ENCODE measurements at regions not wholly inside any gene's neighbourhood (a gene's known extent, or its start where the extent isn't known, plus 50 kb on each side); places are given as distances from the start of the nearest gene placed in this dataset.

GRCh38 chr9:107784235-107784958 lies 294.8 kb upstream of the KLF4 start:
- peak overlapping the region; percentile 19 for H3K4me3 Mint-ChIP-seq (ENCODE audit: unreplicated experiment)

GRCh38 chr9:107782789-107783188 lies 293.2 kb upstream of the KLF4 start:
- peaks cover 8% of the 10 kb centered on the region for H3K4me1 ChIP-seq
- Mint-ChIP-seq H3K9me3 (ENCODE audit: unreplicated experiment) (no peaks in the 10 kb centered on the region), H3K27ac (ENCODE audit: unreplicated experiment) (no peak overlapping the region), H3K4me3 (ENCODE audit: unreplicated experiment) (no peak overlapping the region), H3K4me1 (ENCODE audit: low read depth, unreplicated experiment) (peaks cover 6% of the 10 kb centered on the region), H3K27me3 (ENCODE audit: insufficient read depth, unreplicated experiment) (peaks cover 2% of the 10 kb centered on the region), H3K36me3 (ENCODE audit: insufficient read depth, unreplicated experiment) (no peaks in the 10 kb centered on the region)
- no peaks in the 10 kb centered on the region for H3K27me3 ChIP-seq (replicated peaks; ENCODE audit: control insufficient read depth, insufficient read depth, low read length)
- intact Hi-C loops (cut with micrococcal nuclease; ENCODE audit: unreplicated experiment), result no loop called here
- no peak for TF ChIP-seq CTCF (IDR thresholded peaks at IDR 0.05; ENCODE audit: insufficient read depth in 1 of 2, low read depth in 1 of 2, low read length in 1 of 2, severe bottlenecking in 1 of 2, unreplicated experiment in 1 of 2)
- H3K4me3 ChIP-seq (ENCODE audit: low read depth, low read length), result no peak overlapping the region
- POLR2A ChIA-PET, result no interaction called here
- no peaks in the 10 kb centered on the region; the same call in 1 of the 2 replicates for H3K36me3 ChIP-seq (ENCODE audit: control insufficient read depth, insufficient read depth, low read length)
- BruUV-seq (replicated peaks), result no TSS peak
- H3K9me3 ChIP-seq, result no peaks in the 10 kb centered on the region
- DNase-seq, result no peak
- CTCF ChIA-PET, result no interaction called here

More at GRCh38 chr9:107784235-107784958, 294.8 kb upstream of the KLF4 start:
- Mint-ChIP-seq H3K27me3 (ENCODE audit: insufficient read depth, unreplicated experiment) (no peaks in the 10 kb centered on the region), H3K4me1 (ENCODE audit: low read depth, unreplicated experiment) (peaks cover 15% of the 10 kb centered on the region), H3K9me3 (ENCODE audit: unreplicated experiment) (no peaks in the 10 kb centered on the region), H3K36me3 (ENCODE audit: insufficient read depth, unreplicated experiment) (no peaks in the 10 kb centered on the region), H3K27ac (ENCODE audit: unreplicated experiment) (peak overlapping the region; percentile 69)
- H3K4me3 ChIP-seq (ENCODE audit: low read depth, low read length), result no peak overlapping the region
- H3K9me3 ChIP-seq, result no peaks in the 10 kb centered on the region
- CTCF ChIA-PET, result interaction anchor here (0.6 kb wide), 1 partner anchor 324 kb away, joined by 4 read pairs; no protein-coding TSS in a partner anchor
- POLR2A ChIA-PET, result no interaction called here
- peak; percentile 31 to 64 for DNase-seq
- intact Hi-C loops (cut with micrococcal nuclease; ENCODE audit: unreplicated experiment), result no loop called here
- no TSS peak for BruUV-seq (replicated peaks)
- no peaks in the 10 kb centered on the region for H3K27me3 ChIP-seq (replicated peaks; ENCODE audit: control insufficient read depth, insufficient read depth, low read length)
- no peaks in the 10 kb centered on the region; the same call in 1 of the 2 replicates for H3K36me3 ChIP-seq (ENCODE audit: control insufficient read depth, insufficient read depth, low read length)
- no peak for TF ChIP-seq CTCF (IDR thresholded peaks at IDR 0.05; ENCODE audit: insufficient read depth in 1 of 2, low read depth in 1 of 2, low read length in 1 of 2, severe bottlenecking in 1 of 2, unreplicated experiment in 1 of 2)
- H3K4me1 ChIP-seq, result peaks cover 10% of the 10 kb centered on the region

- Histone ChIP-seq H3K27me3 (replicated peaks; ENCODE audit: control insufficient read depth, insufficient read depth, low read length) (no peaks in the 10 kb centered on the region), H3K36me3 (ENCODE audit: control insufficient read depth, insufficient read depth, low read length) (no peaks in the 10 kb centered on the region; the same call in 1 of the 2 replicates), H3K9me3 (no peaks in the 10 kb centered on the region), H3K4me3 (ENCODE audit: low read depth, low read length) (no peak overlapping the region), H3K4me1 (peaks cover 8% of the 10 kb centered on the region)
- no TSS peak for BruUV-seq (replicated peaks)
- H3K36me3 Mint-ChIP-seq (ENCODE audit: insufficient read depth, unreplicated experiment), result no peaks in the 10 kb centered on the region
- intact Hi-C loops (cut with micrococcal nuclease; ENCODE audit: unreplicated experiment), result no loop called here
- no peak for TF ChIP-seq CTCF (IDR thresholded peaks at IDR 0.05; ENCODE audit: insufficient read depth in 1 of 2, low read depth in 1 of 2, low read length in 1 of 2, severe bottlenecking in 1 of 2, unreplicated experiment in 1 of 2)
- H3K27me3 Mint-ChIP-seq (ENCODE audit: insufficient read depth, unreplicated experiment), result peaks cover 2% of the 10 kb centered on the region
- no peak for DNase-seq
- H3K4me3 Mint-ChIP-seq (ENCODE audit: unreplicated experiment), result no peak overlapping the region
- H3K27ac Mint-ChIP-seq (ENCODE audit: unreplicated experiment), result no peak overlapping the region
- peaks cover 6% of the 10 kb centered on the region for H3K4me1 Mint-ChIP-seq (ENCODE audit: low read depth, unreplicated experiment)
- ChIA-PET CTCF (no interaction called here), POLR2A (no interaction called here)
- H3K9me3 Mint-ChIP-seq (ENCODE audit: unreplicated experiment), result no peaks in the 10 kb centered on the region
These were observed 292.8 kb upstream of the KLF4 start for GRCh38 chr9:107782381-107782780.

Data from Caco-2 (cell line).